Trophoblast cell (in vitro differentiated cells and primary cell): ENCODE measurements at regions not wholly inside any gene's neighbourhood (a gene's known extent, or its start where the extent isn't known, plus 50 kb on each side); places are given as distances from the start of the nearest gene placed in this dataset.
"Not testable (repeated sequence)": the region's sequence is repeated elsewhere in the genome, so short reads cannot be mapped to it uniquely, and the experiment has no call there.

ENCODE experiments used
- DNase-seq, 2 donors: peaks; one replicate each; pipeline ENCODE4 v3.0.0-alpha.2; 2016
- H2AFZ ChIP-seq: 2 replicates; pipeline ENCODE4 v1.6.1; 2013; ENCODE audit warnings: low read length, moderate library complexity, mild to moderate bottlenecking; ENCODE audit not compliant: insufficient read depth, poor library complexity
- H2AK5ac ChIP-seq: 2 replicates; pipeline ENCODE4 v1.6.1; 2013; ENCODE audit warnings: mild to moderate bottlenecking, low read length
- H2BK120ac ChIP-seq: 2 replicates; pipeline ENCODE4 v1.6.1; 2013; ENCODE audit warnings: low read length, mild to moderate bottlenecking, moderate library complexity; ENCODE audit not compliant: insufficient read depth, poor library complexity
- H2BK12ac ChIP-seq: 2 replicates; pipeline ENCODE4 v1.6.1; 2013; ENCODE audit warnings: mild to moderate bottlenecking, low read length, moderate library complexity
- H2BK5ac ChIP-seq: 2 replicates; pipeline ENCODE4 v1.6.1; 2013; ENCODE audit warnings: low read length, low read depth, moderate library complexity, mild to moderate bottlenecking; ENCODE audit not compliant: poor library complexity
- H3K14ac ChIP-seq: 2 replicates; pipeline ENCODE4 v1.6.1; 2013; ENCODE audit warnings: mild to moderate bottlenecking, low read length
- H3K18ac ChIP-seq: 2 replicates; pipeline ENCODE4 v1.6.1; 2013; ENCODE audit warnings: mild to moderate bottlenecking, low read length
- H3K23ac ChIP-seq: 2 replicates; pipeline ENCODE4 v1.6.1; 2013; ENCODE audit warnings: low read length
- H3K27ac ChIP-seq: 2 replicates; pipeline ENCODE4 v1.5.1; 2013; ENCODE audit warnings: low read depth, mild to moderate bottlenecking, inconsistent platforms, low read length, moderate library complexity
- H3K27me3 ChIP-seq: 2 replicates; pipeline ENCODE4 v1.6.1; 2013; ENCODE audit warnings: inconsistent platforms, mild to moderate bottlenecking, low read length, moderate library complexity; ENCODE audit not compliant: insufficient read depth
- H3K36me3 ChIP-seq, 2 experiments: 1 replicate in 1 of 2; 2 replicates in 1 of 2; pipeline ENCODE4 v1.6.1; 2013; ENCODE audit warnings: low read length in 2 of 2, mild to moderate bottlenecking in 2 of 2, moderate library complexity in 1 of 2; ENCODE audit not compliant: insufficient read depth in 2 of 2, control insufficient read depth in 1 of 2
- H3K4ac ChIP-seq: 2 replicates; pipeline ENCODE4 v1.6.1; 2013; ENCODE audit warnings: low read depth, mild to moderate bottlenecking, low read length, moderate library complexity
- H3K4me1 ChIP-seq, 2 experiments: 1 replicate in 1 of 2; 2 replicates in 1 of 2; pipeline ENCODE4 v1.6.1; 2013; ENCODE audit warnings: low read length in 2 of 2, mild to moderate bottlenecking in 2 of 2, moderate library complexity in 1 of 2; ENCODE audit not compliant: insufficient read depth in 2 of 2, control insufficient read depth in 1 of 2
- H3K4me2 ChIP-seq: 2 replicates; pipeline ENCODE4 v1.6.1; 2013; ENCODE audit warnings: inconsistent platforms, mild to moderate bottlenecking, low read length, moderate library complexity
- H3K4me3 ChIP-seq: 2 replicates; pipeline ENCODE4 v1.5.1; 2013; ENCODE audit warnings: mild to moderate bottlenecking, low read depth, low read length, inconsistent platforms
- H3K79me1 ChIP-seq: one replicate; pipeline ENCODE4 v1.6.1; 2013; ENCODE audit warnings: low read length
- H3K79me2 ChIP-seq: 2 replicates; pipeline ENCODE4 v1.6.1; 2013; ENCODE audit warnings: low read length, mild to moderate bottlenecking; ENCODE audit not compliant: control insufficient read depth, insufficient read depth, poor library complexity
- H3K9ac ChIP-seq: 2 replicates; pipeline ENCODE4 v1.6.1; 2013; ENCODE audit warnings: mild to moderate bottlenecking, low read length
- H3K9me3 ChIP-seq: 2 replicates; pipeline ENCODE4 v1.6.1; 2013; ENCODE audit warnings: low read depth, mild to moderate bottlenecking, control low read depth, inconsistent platforms, low read length; ENCODE audit not compliant: insufficient read depth
- H4K12ac ChIP-seq: 2 replicates; pipeline ENCODE4 v1.6.1; 2013; ENCODE audit warnings: low read depth, mild to moderate bottlenecking, low read length, moderate library complexity
- H4K8ac ChIP-seq: 2 replicates; pipeline ENCODE4 v1.6.1; 2013; ENCODE audit warnings: low read depth, mild to moderate bottlenecking, low read length, moderate library complexity
- H4K91ac ChIP-seq: one replicate; pipeline ENCODE4 v1.6.1; 2013; ENCODE audit warnings: low read depth, mild to moderate bottlenecking, low read length, moderate library complexity
- WGBS: extraction: QIAGEN DNeasy Blood & Tissue Kit; methylation state at CpG from one replicate; pipeline ENCODE4 v1.1.7; 2013; ENCODE audit warnings: missing lambda C conversion rate; ENCODE audit not compliant: insufficient read length, insufficient coverage; ENCODE audit errors: extremely low coverage; 5-methylcytosine and 5-hydroxymethylcytosine counted together

DNA sequence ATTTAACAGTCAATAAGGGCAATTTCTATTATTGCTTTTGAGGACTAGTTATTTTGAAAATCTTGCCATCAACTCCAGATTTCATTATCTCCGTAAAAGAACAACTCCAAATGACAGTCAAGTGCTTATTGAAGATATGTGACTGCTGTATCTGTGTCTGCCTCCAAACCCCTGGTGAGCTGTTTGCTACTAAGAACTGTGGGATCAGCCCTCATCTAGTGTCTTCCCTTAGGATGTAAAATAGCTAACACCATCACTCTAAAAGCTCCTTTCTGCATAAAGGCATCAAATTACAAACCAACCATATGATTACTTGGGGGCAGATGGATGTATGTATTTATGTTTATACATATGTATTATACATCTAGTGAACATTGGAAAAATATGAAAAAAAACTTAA, 70.8 kb upstream of the SLC13A1 start:
- no peak overlapping the region for H3K18ac ChIP-seq
- H3K4me3 ChIP-seq, result no peak overlapping the region
- no peaks in the 10 kb centered on the region for H3K79me2 ChIP-seq
- H3K4ac ChIP-seq, result no peak overlapping the region
- H3K27me3 ChIP-seq, result no peaks in the 10 kb centered on the region
- H3K36me3 ChIP-seq, result no peaks in the 10 kb centered on the region
- no peak overlapping the region for H2BK120ac ChIP-seq
- no CpG with 5 or more reads among the region's 1 CpG for WGBS
- H2AFZ ChIP-seq, result no peak overlapping the region
- H4K8ac ChIP-seq, result no peak overlapping the region
- no peaks in the 10 kb centered on the region for H3K9me3 ChIP-seq
- H3K23ac ChIP-seq, result no peak overlapping the region
- H3K4me1 ChIP-seq, result peaks cover 0 to 5% of the 10 kb centered on the region in 2 experiments
- H4K12ac ChIP-seq, result no peak overlapping the region
- no peak overlapping the region for H2BK12ac ChIP-seq
- H4K91ac ChIP-seq, result no peak overlapping the region
- H3K27ac ChIP-seq, result no peak overlapping the region
- no peak overlapping the region for H3K14ac ChIP-seq
- H2BK5ac ChIP-seq, result no peak overlapping the region
- H3K9ac ChIP-seq, result no peak overlapping the region
- H3K4me2 ChIP-seq, result no peak overlapping the region
- no peaks in the 10 kb centered on the region for H3K79me1 ChIP-seq
- no peak overlapping the region for H2AK5ac ChIP-seq
- DNase-seq, result no peak

DNA sequence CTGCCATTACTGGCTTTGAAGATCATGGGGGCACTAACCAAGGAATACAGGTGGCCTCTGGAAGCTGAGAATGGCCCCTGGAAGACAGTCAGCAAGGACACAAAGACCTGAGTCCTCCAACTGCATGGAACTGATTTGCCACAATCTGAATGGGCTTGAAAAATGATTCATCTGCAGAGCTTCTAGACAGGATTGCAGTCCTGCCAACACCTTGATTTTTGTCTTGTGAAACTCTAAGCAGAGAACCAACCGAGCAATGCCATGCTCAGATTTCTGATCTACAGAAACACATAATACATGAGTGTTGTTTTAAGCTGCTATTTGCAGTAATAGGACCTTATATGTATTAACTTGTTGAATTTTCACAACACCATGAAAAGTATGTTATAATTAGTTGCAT, 66.1 kb upstream of the SLC13A1 start:
- Histone ChIP-seq H3K4me1 (no peaks in the 10 kb centered on the region), H4K12ac (no peak overlapping the region), H3K14ac (no peak overlapping the region), H3K18ac (no peak overlapping the region), H3K4me2 (no peak overlapping the region), H3K9ac (no peak overlapping the region), H2AFZ (no peak overlapping the region), H3K4me3 (no peak overlapping the region), H3K36me3 (no peaks in the 10 kb centered on the region), H4K91ac (no peak overlapping the region), H3K79me1 (no peaks in the 10 kb centered on the region), H3K9me3 (no peaks in the 10 kb centered on the region), H3K23ac (no peak overlapping the region), H2BK5ac (no peak overlapping the region), H3K79me2 (no peaks in the 10 kb centered on the region), H4K8ac (no peak overlapping the region), H2AK5ac (no peak overlapping the region), H2BK12ac (no peak overlapping the region), H3K4ac (no peak overlapping the region), H3K27me3 (no peaks in the 10 kb centered on the region), H2BK120ac (no peak overlapping the region), H3K27ac (no peak overlapping the region)
- no peak for DNase-seq
- no CpG with 5 or more reads among the region's 1 CpG for WGBS

DNA sequence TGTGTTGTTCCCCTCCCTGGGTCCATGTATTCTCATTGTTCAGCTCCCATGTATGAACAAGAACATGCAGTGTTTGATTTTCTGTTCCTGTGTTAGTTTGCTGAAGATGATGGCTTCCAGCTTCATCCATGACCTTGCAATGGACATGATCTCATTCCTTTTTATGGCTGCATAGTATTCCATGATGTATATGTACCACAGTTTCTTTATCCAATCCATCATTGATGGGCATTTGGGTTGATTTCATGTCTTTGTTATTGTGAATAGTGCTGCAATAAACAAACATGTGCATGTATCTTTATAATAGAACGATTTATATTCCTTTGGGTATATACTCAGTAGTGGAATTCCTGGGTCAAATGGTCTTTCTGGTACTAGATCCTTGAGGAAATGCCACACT, 65.1 kb upstream of the SLC13A1 start:
- not testable (repeated sequence) for H4K8ac ChIP-seq, H3K9me3 ChIP-seq, H3K27me3 ChIP-seq, H4K91ac ChIP-seq, H3K23ac ChIP-seq, H2BK120ac ChIP-seq, H2AFZ ChIP-seq, H3K4me2 ChIP-seq, H3K79me2 ChIP-seq, H3K14ac ChIP-seq, H3K9ac ChIP-seq, H4K12ac ChIP-seq, H3K4me3 ChIP-seq, H2BK12ac ChIP-seq, H3K79me1 ChIP-seq, H2AK5ac ChIP-seq, H3K4me1 ChIP-seq, DNase-seq, H3K4ac ChIP-seq, H3K27ac ChIP-seq, H2BK5ac ChIP-seq, H3K18ac ChIP-seq, H3K36me3 ChIP-seq
- WGBS, result no CpG with 5 or more reads among the region's 1 CpG

DNA sequence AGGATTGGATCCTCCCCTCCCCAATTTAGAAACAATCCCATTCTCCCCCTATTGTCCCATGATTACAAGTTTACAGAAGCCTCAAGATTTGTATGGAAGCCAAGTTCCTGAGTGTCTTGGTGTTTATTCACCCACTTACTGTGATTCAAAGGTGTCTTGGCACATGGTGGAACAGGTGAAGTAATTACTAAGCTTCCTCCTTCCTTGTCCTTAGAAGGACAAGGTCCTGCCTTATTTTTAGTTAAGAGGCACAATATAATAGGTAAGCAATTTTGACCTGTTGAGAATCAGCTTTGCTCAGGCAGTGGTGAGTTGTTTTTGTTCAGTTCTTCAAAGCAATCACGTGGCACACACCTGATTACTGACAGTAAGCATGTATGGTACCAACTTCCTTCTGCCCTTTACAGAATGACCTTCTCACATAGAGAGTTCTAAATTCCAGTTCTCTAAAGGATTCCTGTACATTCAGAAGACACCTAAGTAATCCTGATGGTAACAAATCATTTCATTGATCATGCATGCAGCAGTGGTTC, 60.7 kb upstream of the SLC13A1 start:
- Histone ChIP-seq H3K23ac (no peak overlapping the region), H3K4ac (no peak overlapping the region), H3K4me1 (no peaks in the 10 kb centered on the region), H3K14ac (no peak overlapping the region), H3K79me1 (no peaks in the 10 kb centered on the region), H3K4me3 (no peak overlapping the region), H2BK12ac (no peak overlapping the region), H2AFZ (no peak overlapping the region), H3K27me3 (no peaks in the 10 kb centered on the region), H3K9ac (no peak overlapping the region), H4K12ac (no peak overlapping the region), H2BK5ac (no peak overlapping the region), H3K79me2 (no peaks in the 10 kb centered on the region), H2AK5ac (no peak overlapping the region), H3K36me3 (no peaks in the 10 kb centered on the region), H4K91ac (no peak overlapping the region), H2BK120ac (no peak overlapping the region), H3K18ac (no peak overlapping the region), H3K9me3 (no peaks in the 10 kb centered on the region), H4K8ac (no peak overlapping the region), H3K4me2 (no peak overlapping the region), H3K27ac (no peak overlapping the region)
- no peak for DNase-seq
- no CpG with 5 or more reads among the region's 1 CpG for WGBS
